Stimulated activated CD8-positive, alpha-beta memory T cell treated with anti-CD3 and anti-CD28 coated beads, Interleukin-7, amount 100 ng/mL, for 4 hours (primary cell): ENCODE measurements at regions not wholly inside any gene's neighbourhood (a gene's known extent, or its start where the extent isn't known, plus 50 kb on each side); places are given as distances from the start of the nearest gene placed in this dataset.
A peak's percentile ranks its signal among the peaks of the same experiment; 100 is the strongest.

ENCODE experiments used
- DNase-seq, 2 donors: peaks; one replicate each; pipeline ENCODE4 v3.0.0-alpha.2; 2020; ENCODE audit warnings: low read depth in 2 of 2

DNA sequence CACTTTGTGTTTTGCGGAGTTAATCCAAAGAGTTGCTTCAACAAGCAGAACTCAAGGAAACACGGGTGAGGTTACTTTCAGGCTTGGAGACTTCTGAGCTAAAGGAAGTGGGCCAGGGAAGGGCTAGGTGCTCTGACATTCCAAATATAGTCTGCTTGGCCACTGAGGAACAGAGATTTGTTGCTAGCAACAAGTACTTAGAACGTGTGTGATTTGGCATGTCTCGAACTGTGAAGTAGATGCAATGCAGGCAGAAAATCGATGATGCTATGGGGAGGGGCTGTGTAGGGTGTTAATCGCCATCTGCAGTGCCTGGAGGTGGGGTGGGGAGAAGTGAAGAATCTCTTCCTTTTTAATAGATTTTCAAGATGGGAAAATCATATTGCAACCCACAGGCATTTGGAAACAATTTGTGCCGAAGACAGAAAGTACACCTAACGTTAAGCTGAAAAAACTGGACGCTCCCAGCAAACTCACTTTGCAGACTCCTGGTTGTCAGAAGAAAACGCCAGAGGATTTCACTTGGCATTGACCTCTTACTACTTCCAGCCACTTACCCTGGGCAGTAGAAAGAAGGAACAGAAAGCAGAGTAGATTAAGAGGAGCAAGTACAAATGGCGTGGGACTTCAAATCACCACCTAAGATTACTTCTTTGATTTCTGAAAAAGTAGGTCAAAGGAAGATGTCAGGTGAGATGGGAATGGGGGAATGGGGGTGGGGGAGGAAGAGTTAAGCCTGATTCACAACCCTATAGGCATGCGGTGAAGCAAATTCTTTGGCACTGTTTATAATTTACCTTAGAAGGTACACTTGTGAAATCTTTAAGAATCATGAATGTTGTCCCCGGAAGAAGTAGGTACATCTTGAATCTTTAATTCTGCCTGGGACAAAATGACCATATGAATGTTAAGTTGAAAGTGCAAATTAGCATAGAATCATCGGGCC lies 314.1 kb downstream of the CD83 start:
- DNase-seq = no peak

DNA sequence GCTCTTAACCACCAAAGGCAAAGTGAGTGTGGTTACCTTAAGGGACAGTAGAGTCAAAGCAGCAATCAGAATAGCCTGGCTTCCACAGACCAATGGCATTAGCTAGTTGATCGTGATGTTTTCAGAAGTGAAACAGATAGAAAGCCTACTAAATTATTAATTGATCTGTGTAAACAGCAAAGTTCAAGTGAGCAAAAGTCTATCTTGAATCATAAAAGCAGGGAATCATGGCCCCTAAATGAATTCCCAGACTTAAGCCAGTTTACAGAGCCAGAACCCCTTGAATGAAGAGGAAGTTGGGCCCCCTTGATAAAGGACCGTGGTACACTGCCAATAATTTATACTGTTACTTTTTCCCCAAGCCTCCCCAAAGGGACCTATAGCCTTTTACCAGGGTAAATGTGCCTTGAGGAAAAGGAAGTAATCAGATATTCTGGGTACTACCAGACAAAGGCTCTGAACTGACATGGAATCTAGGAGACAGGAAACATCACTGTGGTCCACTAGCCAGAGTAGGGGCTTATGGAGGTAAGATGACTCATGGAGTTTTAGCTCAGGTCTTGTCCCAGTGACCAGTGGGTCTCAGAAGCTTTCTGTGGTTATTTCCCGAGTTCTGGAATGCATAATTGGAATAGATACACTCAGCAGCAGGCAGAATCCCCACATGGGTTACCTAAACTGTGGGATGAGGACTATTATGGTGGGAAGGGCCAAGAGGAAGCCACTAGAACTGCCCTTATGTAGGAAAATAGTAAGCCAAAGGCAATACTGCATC lies 317.5 kb downstream of the CD83 start:
- DNase-seq = no peak

DNA sequence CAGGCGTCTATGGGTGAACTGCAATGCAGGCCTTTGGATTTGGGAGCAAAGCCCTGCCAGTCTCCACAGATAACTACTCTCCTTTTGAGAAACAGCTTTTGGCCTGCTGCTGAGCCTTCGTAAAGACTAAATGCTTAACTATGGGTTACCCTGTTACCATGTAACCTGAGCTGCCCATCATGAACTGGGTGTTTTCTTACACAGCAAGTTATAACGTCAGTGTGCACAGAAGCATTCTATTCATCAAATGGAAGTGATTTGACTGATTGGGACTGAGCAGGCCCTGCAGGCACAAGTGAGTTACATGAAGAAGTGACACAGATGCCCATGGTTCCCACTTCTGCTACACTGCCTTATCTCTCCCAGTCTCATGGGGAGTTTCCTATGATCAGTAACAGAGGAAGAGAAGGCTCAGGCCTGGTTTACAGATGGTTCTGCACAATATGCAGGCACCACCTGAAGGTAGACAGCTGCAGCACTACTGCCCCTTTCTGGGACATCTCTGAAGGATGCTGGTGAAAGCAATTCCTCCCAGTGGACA lies 319.1 kb downstream of the CD83 start:
- DNase-seq = no peak

DNA sequence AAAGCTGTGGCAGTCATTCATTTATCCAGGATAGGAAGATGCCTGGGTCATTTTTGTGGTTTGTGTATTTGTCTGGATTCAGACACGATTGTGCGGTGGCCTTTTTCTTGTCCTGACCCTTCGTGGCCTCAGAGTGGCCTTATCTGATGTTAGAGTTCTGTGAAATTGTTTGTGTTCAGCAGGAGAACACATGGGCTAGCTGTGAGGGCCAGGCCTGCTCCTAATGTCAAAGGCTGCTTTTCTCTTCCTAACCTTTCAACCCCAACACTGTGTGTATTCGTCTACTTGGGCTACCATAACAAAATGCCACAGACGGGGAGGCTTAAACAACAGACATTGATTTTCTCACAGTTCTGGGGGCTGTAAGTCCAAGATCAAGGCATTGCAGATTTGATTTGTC lies 321.8 kb downstream of the CD83 start:
- DNase-seq = no peak

DNA sequence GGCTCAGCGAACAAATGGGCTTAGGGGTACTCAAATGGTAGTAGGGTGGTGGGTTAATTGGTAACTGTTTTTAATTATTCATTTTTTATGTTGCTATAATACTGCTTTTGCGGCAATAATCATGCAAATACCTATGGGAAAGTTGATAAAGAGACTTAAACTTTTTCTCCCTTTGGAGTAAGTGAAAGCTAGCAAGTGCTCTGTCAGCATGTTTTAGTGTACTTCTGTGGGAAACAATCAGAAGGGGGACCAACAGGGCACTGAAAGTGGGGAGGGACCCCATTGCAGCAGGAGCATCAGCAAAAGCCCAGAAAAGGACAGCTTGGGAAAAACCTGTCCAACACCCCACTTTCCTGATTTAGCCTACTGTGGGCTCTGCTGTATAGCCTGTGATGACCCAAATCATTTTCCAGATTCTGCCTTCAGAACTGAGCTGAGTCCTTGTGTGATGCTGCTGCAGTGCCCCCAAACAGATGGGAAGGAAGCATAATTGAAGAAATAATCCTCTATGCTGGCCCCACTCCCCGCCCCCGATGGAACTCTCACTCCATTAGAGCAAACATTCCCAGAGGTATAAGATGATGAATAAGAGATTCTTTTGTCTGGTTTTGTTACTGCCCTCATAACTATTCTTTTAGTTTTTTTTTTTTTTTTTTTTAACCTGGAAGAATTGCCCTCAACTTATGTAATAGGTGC lies 322.8 kb downstream of the CD83 start:
- DNase-seq = no peak

DNA sequence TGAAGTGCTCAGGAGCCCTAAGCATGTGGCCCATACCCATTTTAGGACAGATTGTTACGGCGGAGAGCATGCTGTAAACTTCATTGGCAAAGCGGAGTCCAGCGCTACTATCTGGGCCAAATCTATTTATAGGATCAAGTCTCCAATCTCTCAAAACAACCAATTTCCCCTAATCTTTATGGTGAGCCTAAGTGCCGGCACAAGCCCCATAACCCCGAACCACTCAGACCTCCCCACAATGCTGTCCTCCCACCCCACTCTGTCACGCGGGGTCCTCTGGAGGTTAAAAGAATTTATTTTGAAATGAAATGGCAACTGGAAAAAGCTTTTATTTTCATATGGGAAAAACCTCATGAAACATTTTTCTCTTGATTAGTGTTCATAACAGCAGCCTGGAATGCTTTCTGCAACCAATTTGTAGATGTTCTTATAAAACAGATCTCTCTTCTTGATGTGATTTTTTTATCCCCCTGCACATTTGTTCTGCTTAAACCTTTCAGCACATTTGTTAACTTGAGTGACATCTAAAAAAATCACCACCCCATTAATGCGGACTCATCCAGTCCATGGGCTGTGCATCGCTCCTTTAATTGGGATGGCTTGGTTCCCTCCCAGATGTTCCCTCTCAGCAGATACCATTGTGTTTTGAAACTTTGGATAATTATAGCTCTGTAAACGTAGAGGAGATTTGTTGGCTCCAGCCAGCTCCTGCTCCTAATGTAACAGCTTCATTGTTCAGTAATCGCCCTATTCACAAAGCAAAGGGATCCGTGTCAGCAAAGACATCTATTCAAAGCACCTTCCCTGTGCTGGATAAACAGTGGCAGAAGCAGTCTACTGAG lies 323.6 kb downstream of the CD83 start:
- no peak for DNase-seq

DNA sequence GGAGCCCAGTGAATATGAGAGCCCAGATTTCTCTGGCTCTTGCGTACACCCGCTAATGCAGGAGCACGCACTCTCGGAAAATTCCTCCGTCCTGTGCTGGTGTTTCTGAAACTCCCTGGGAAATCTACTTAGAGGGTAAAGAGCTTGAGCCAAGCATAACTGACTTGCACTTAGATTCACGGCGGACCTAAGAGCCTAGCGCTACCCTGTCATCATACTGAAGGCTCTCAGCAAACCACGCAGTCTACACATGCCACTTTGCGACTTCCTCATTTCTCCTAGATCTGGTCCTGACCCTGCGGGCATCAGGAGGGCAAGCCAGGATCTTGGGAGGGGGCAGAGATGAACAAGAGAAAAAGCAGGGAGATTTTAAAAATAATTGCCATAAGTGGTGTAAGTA lies 324.7 kb downstream of the CD83 start:
- DNase-seq = no peak

DNA sequence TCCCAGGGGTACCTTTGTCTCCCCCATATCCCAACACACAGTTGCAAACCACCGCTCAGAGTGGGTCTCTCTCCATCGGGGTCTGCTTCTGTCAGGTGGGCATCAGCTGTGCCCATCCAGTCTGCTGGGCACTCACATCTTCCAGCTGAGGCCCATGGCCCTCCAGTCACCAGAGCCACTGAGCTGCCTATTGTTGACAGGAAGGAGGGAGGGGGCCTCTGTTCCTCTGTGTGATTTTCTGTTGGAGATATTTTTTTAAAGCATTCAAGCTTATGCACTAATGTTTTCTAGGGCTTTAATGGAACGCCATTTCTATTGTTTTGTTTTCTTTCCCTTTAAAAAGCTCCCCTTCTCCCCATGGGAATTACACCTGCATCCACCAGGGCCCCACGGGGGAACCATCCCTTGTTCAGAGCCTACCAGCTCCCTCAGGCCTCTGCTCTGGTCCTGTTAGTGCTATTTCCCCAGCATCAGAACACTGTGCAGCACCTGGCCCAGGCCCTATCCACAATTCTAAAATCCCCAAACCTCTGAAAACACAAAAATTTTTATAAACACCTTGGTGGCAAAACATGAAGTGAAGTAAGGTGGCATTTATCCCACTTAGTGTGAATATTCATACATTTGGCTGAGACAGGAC lies 326.2 kb downstream of the CD83 start:
- DNase-seq = no peak

DNA sequence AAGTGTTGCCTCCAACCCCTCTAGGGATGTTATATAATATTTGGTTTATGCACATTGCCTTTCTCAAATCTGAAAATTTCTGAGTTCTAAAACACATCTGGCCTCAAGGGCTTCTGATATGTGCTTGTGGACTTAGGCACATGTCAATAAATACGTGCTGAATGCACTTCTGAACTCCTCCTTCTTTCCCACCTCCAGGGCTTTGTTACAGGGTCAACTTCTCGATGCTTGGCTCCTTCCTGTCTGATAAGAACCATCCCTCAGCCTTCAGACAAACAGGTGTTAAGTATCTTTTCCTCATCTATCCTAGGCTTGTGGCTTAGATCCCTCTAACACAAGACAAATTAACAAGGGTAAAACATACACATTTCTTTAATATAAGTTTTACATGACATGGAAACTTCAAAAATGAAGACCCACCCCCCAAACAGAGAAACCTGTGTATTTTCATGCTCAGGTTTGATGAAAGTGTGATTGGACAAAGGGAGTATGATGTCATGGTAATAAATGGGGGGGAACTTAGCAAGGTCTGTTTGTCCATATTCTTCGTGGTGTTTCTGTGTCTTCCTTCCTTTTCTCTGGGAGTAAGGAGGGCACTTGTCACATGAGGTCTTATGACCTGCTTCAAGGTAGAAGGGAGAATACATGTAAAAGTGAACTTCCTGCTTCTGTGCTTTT lies 326.9 kb downstream of the CD83 start:
- DNase-seq = no peak

DNA sequence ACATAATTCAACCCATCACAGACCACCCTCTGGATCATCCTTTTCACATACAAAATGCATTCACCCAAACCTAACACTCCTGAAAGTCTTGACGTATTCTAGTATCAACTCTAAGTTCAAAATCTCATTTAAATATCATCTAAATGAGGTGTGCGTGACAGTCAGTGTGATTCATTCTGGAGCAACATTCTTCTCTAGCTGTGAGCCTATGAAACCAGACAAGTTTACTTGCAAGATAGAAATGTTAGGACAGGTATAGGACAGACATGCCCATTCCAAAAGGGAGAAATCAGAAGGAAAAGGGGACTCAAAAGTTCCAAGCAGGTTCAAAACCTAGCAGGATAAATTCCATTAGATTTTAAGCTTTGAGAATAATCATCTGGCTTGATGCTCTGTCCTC lies 329.7 kb downstream of the CD83 start:
- DNase-seq = no peak

DNA sequence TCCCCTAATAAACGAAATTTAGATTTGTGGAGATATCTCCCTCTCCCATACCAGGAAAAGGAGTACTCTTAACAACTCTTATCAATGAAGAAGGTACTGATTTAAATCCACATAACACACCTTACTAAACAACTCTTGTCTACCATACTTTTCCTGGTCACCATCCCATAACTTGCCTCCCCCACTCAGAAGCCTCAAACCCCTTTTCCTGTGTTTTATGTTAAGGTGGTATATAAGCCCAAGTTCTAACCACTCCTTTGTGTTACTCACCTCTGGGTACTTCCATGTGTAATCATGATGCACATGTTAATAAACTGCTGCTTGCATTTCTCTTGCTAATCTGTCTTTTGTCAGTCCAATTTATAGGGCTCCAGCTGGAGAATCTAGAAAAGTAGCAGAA lies 330.7 kb downstream of the CD83 start:
- DNase-seq = no peak

DNA sequence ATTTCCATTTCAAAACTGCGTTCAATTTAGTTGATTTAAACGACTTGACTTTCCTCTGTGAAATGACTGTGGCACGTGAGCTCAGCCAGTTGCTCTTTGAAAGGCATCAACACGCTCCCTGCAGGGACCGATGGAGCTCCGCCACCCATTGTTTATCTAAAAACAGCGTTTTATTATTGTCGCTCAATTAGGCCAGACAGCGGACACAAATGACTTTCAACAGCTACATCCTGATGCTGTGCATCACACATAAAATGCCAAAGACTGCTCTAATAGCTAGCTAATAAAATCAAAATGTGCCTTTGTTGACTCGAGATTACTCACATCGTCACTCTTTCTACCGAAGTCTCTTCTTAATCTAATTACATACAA lies 332.5 kb downstream of the CD83 start:
- no peak for DNase-seq

DNA sequence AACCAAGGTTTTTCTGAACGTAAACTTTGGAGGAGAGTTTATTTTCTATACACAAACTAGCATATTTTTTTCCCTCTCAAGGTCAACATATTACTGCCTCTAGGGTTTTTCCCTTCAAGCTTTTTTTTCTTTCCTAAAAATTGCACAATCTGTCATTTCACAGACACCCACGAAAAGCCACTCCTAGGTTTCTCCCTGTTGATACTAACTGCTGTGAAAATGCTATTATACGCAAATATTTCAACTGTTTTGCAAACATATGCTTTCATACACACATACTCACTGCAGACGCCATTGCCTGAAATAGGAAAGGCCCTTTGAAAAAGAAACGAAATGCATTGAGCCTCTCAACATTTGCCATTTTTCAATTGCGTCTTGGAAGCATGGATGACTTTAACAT lies 333.0 kb downstream of the CD83 start:
- DNase-seq = no peak

DNA sequence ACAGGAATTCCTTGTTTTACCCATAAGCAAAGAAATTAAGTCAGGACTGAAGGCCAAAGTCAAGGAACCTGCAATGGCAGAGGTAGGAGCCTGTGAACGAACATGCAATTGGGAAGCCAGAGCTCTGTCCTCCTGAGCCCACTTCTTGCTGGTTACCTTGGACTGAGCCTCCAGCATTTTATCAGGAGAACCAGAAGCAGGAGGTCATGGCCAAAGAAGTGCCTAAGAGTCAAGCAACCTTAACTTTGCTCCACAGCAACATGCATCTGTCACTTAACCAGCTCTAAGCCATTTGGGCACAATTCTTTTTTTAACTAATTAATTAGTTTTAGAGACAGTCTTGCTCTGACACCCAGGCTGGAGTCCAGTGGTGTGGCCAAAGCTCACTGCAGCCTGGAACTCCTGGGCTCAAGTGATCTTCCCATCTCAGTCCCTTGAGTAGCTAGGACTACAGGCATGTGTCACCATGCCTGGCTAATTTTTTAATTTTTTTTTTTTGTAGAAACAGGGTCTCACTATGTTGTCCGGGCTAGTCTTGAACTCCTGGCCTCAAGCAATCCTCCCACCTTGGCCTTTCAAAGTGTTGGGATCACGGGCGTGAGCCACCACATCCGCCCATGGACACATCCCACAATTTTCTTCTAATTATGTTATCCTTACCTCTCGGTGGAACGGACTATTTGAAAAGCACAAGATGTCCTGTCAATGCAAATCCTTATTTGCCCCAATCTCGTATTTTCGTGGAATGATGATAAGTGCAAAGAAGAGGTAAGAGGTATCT lies 334.2 kb downstream of the CD83 start:
- no peak for DNase-seq

DNA sequence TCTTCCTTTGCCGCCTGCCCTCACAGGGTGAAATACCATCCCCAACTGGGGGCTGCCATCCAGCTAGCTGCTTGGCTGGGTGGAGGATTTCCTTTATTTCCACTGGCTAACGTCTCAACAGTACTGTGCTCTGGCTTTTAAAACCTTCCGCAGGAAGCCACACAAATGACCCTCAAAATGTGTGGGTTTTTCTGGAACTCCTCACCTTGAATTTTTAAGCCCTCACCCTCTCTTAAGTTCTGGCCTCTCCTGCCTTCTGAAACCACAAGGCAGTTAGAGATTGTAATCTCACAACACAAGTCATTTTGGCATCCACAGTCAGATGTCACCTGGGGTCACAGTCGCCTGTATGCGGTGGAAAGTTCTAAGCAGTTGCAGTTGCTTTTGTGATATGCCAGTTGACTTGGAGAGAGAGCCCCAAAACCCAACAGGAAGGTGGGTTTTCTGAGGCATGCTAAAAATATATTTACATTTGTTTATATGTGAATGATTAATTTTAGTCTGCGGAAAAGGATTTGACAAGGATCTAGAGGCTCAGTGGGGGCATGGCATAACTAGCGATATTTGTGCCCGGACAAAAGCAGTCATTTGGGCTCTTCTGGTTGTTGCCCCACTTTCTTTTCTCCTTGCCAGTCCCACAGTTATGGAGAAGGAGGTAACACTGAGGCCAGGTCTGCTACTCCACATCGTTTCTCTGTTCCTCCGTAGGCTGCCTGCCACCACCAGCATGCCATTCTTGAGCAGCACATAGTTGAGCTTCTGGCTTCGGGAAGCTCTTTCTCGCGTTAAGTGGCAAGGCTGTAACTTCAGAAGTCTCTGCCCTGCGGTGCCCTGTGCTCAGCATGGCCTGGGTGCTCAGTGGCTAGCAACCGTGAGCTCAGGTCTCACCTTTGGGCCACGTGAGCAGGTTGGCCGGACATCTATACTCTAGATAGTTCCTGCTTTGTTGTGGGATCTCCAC lies 335.3 kb downstream of the CD83 start:
- DNase-seq = peak; percentile 15 to 33

DNA sequence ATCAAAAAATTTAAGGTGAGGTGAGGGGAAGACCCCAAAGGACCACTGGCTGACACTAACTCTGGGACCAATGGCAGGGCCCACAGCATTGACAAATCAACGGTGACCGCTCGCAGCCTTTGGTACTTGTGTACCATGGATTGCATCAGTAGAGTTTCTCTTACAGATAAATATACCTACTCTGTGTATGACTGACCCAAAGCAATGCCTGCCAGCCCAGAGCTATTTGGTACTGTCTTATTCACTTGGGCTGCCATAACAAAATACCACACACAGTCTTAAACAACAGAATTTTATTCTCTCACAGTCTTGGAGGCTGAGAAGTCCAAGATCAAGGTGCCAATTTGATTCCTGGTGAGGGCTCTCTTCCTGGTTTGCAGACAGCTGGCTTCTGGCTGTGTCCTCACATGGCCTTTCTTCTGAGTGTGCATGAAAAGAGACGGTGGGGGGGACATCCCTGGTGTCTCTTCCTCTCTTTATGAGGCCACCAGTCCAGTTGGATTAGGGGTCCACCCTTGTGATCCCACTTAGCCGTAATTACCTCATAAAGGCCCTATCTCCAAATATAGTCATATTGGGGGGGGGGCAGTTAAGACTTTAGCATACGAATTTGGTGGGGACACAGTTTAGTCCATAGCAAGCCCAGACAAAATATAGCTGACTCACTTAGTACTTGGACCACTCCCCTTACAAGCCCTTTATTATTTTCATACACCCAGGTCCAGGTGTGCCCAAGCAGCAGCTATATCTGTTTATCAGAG lies 336.3 kb downstream of the CD83 start:
- DNase-seq = no peak

DNA sequence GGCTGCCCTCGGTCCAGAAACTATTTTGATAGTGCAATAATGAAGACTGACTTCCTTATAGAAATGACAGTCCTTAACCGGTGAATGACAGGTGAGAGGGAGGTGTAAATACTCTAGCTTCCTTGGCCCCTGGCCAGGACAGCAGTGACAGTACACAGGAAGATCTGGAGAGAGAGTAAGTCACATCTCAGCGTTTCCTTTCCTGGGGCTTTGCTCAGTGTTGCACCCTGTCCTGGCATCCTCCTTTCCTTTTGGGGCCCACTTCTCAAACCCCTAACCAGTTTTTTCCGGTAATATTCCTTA lies 336.9 kb downstream of the CD83 start:
- DNase-seq = no peak

DNA sequence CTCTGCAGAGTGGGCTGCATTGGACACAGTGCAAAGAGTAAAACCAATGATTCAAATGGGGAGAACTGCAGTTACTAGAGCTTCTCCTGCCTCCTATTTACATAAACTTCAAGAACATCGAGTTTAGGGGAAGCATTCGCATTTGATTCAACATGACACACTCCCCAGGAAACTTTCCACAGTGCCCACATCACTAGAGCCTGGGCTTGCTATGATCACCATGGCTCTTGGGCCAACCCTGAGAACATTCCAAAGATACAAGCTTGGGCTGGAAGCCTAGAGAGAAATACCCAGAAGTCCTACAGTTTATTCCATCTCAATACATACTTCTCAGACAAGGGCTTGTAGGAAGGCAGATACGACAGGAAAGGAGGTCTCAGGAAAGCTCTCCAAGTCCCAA lies 337.9 kb downstream of the CD83 start:
- no peak for DNase-seq
